ENCODE measurements at regions not wholly inside any gene's neighbourhood (a gene's known extent, or its start where the extent isn't known, plus 50 kb on each side); places are given as distances from the start of the nearest gene placed in this dataset.

DNA sequence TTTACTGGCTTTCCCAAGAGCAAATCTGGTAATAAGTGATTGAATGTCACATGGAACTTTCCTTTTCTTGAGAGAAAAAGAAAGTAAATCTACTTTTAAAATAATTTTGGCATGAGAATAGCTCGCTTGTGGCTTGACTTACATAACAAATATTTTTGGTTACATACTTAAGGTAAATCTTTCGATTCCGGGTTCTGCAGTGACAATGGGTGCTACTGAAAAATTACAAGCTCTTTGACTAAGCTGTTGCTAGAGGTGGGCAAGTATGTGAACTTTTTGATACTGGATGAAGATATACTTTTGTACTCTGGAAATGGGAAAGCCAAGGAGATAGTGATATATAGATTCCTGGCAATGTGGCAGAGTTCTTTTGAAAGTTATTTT is 51.9 kb upstream of the OTOL1 start:
- Histone ChIP-seq H3K4me1 (ENCODE audit: control insufficient read depth in 2 of 2, insufficient read depth in 2 of 2, low read length in 2 of 2) (no peaks in the 10 kb centered on the region), H3K27me3 (ENCODE audit: control insufficient read depth in 2 of 2, insufficient read depth in 2 of 2, low read length in 2 of 2) (no peaks in the 10 kb centered on the region), H3K36me3 (ENCODE audit: control insufficient read depth in 2 of 3, insufficient read depth in 3 of 3, low read length in 3 of 3) (no peaks in the 10 kb centered on the region), H3K27ac (ENCODE audit: low read depth, low read length) (no peak overlapping the region), H3K4me3 (ENCODE audit: low read length) (no peak overlapping the region), H3K9me3 (ENCODE audit: control insufficient read depth in 2 of 3, low read length in 3 of 3) (no peaks in the 10 kb centered on the region)
- no peaks in the 10 kb centered on the region for H3K4me1 Mint-ChIP-seq
- intact Hi-C loops (cut with micrococcal nuclease), result no loop called here
- H3K27ac Mint-ChIP-seq, result no peak overlapping the region
- ATAC-seq, result no peak
- H3K27me3 Mint-ChIP-seq, result peaks cover 2 to 17% (median 11%) of the 10 kb centered on the region in 5 donors
- H3K4me3 Mint-ChIP-seq, result no peak overlapping the region
- ChIA-PET CTCF (no interaction called here), POLR2A (no interaction called here)
- peaks cover 0 to 4% (median 0%) of the 10 kb centered on the region in 5 donors for H3K36me3 Mint-ChIP-seq
- peaks cover 0 to 12% (median 0%) of the 10 kb centered on the region in 11 donors for H3K9me3 Mint-ChIP-seq
- DNase-seq, result no peak

DNA sequence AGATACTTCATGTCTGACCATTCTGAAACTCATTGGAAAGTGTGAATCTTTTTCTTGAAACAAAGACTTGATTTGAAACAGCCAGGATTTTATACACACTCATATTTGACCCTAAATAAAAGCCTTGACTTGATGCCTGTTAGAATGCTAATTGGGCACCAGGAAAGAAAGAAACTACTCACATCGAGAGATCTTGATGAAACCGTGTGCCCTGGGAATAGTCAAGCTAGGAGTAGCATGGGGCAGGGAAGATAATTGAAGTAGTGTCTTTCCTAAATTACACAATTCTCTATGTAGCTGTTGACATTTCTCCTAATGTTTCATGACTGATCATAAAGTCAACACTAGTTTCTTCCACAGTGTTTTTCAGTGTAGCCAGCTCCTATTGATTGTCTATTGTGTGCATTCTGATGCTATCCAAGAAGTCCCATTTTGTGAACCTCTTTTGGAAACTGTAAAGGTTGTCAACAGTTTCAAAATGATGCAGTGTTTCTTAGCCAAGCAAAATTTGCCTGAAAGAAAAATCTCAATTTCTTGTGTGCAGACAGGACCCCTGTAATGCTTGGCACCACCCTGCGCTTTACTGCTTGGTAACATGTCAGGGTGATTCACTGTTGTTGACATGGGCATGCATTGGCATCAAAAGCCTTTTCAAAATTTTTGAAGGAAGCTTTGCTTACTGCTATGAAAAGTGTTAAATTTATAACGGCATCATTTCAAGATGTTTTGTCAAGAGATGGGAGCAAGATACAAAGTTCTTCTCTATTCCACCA is 52.5 kb upstream of the OTOL1 start:
- Mint-ChIP-seq H3K27me3 (peaks cover 2 to 17% (median 11%) of the 10 kb centered on the region in 5 donors), H3K27ac (no peak overlapping the region)

DNA sequence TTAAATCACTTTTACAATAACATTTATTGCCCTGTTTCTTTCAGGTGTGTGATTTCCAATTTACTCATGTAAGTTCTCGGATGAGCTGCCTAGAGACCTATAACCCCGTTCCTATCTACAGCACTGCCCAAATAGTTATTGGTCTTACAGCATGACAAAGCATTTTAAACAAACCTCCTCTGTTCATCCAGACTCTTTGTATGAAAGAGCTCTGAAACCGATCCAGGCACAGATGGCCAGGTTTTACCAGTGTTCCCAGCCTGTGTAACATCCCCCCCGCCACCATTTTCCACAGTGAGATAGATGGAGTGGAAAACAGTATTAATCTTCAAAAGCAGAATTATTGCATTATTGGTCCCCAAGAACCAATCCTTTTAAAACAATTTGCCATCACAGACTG is 59.0 kb upstream of the SPTSSB start:
- Mint-ChIP-seq H3K27me3 (peaks cover 13 to 38% (median 23%) of the 10 kb centered on the region in 5 donors), H3K36me3 (no peaks in the 10 kb centered on the region), H3K27ac (no peak overlapping the region), H3K9me3 (peaks cover 0 to 1% (median 0%) of the 10 kb centered on the region in 11 donors), H3K4me3 (no peak overlapping the region), H3K4me1 (peaks cover 0 to 6% (median 3%) of the 10 kb centered on the region in 7 donors)
- no peak overlapping the region for H3K4me3 ChIP-seq (ENCODE audit: low read length)
- peaks cover 3% of the 10 kb centered on the region in 2 donors for H3K27me3 ChIP-seq (ENCODE audit: control insufficient read depth in 2 of 2, insufficient read depth in 2 of 2, low read length in 2 of 2)
- no peak for ATAC-seq
- H3K36me3 ChIP-seq (ENCODE audit: control insufficient read depth in 2 of 3, insufficient read depth in 3 of 3, low read length in 3 of 3), result no peaks in the 10 kb centered on the region
- H3K9me3 ChIP-seq (ENCODE audit: control insufficient read depth in 2 of 3, low read length in 3 of 3), result no peaks in the 10 kb centered on the region
- POLR2A ChIA-PET, result no interaction called here
- DNase-seq, result no peak
- intact Hi-C loops (cut with micrococcal nuclease), result no loop called here
- H3K4me1 ChIP-seq (ENCODE audit: control insufficient read depth in 2 of 2, insufficient read depth in 2 of 2, low read length in 2 of 2), result no peaks in the 10 kb centered on the region
- CTCF ChIA-PET, result no interaction called here
- no peak overlapping the region for H3K27ac ChIP-seq (ENCODE audit: low read depth, low read length)

More for the DNA sequence above, 52.5 kb upstream of the OTOL1 start:
- Histone ChIP-seq H3K4me1 (ENCODE audit: control insufficient read depth in 2 of 2, insufficient read depth in 2 of 2, low read length in 2 of 2) (no peaks in the 10 kb centered on the region), H3K4me3 (ENCODE audit: low read length) (no peak overlapping the region), H3K36me3 (ENCODE audit: control insufficient read depth in 2 of 3, insufficient read depth in 3 of 3, low read length in 3 of 3) (no peaks in the 10 kb centered on the region), H3K27ac (ENCODE audit: low read depth, low read length) (no peak overlapping the region), H3K27me3 (ENCODE audit: control insufficient read depth in 2 of 2, insufficient read depth in 2 of 2, low read length in 2 of 2) (no peaks in the 10 kb centered on the region), H3K9me3 (ENCODE audit: control insufficient read depth in 2 of 3, low read length in 3 of 3) (no peaks in the 10 kb centered on the region)
- Mint-ChIP-seq H3K36me3 (peaks cover 0 to 4% (median 0%) of the 10 kb centered on the region in 5 donors), H3K4me3 (no peak overlapping the region), H3K9me3 (peaks cover 0 to 12% (median 0%) of the 10 kb centered on the region in 11 donors), H3K4me1 (no peaks in the 10 kb centered on the region)
- no peak for ATAC-seq
- DNase-seq, result no peak
- CTCF ChIA-PET, result no interaction called here
- intact Hi-C loops (cut with micrococcal nuclease), result no loop called here
- POLR2A ChIA-PET, result no interaction called here

DNA sequence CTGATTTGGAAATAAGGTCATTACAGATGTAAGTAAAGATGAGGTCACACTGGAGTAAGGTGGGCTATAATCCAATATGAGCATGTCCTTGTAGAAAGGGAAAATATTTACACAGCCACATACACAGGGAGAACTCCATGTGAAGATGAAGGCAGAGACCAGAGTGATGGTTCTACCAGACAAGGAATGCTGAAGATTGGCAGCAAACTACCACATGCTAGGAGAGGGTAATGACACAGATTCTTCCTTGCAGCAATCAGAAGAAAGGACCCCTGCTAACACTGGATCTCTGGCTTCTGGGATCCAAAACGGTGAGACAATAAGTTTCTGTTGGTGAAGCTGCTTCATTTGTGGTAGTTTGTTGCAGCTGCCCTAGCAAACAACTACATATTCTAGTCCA is 56.0 kb upstream of the SPTSSB start:
- no peaks in the 10 kb centered on the region for H3K27me3 ChIP-seq (ENCODE audit: control insufficient read depth in 2 of 2, insufficient read depth in 2 of 2, low read length in 2 of 2)
- DNase-seq (no peak), ATAC-seq (no peak)
- no peak overlapping the region for H3K4me3 Mint-ChIP-seq
- H3K9me3 ChIP-seq (ENCODE audit: control insufficient read depth in 2 of 3, low read length in 3 of 3), result no peaks in the 10 kb centered on the region
- no peaks in the 10 kb centered on the region for H3K4me1 ChIP-seq (ENCODE audit: control insufficient read depth in 2 of 2, insufficient read depth in 2 of 2, low read length in 2 of 2)
- H3K9me3 Mint-ChIP-seq, result no peaks in the 10 kb centered on the region
- POLR2A ChIA-PET, result no interaction called here
- no peak overlapping the region for H3K27ac Mint-ChIP-seq
- CTCF ChIA-PET, result interaction anchor here (1.0 to 1.1 kb wide), 2 partner anchors 9 to 153 kb away, joined by 3 read pairs; no protein-coding TSS in a partner anchor
- H3K27ac ChIP-seq (ENCODE audit: low read depth, low read length), result no peak overlapping the region
- peaks cover 0 to 6% (median 3%) of the 10 kb centered on the region in 7 donors for H3K4me1 Mint-ChIP-seq
- H3K27me3 Mint-ChIP-seq, result peaks cover 6 to 13% (median 7%) of the 10 kb centered on the region in 5 donors
- H3K36me3 Mint-ChIP-seq, result no peaks in the 10 kb centered on the region
- intact Hi-C loops (cut with micrococcal nuclease), result no loop called here
- no peak overlapping the region for H3K4me3 ChIP-seq (ENCODE audit: low read length)
- H3K36me3 ChIP-seq (ENCODE audit: control insufficient read depth in 2 of 3, insufficient read depth in 3 of 3, low read length in 3 of 3), result no peaks in the 10 kb centered on the region

DNA sequence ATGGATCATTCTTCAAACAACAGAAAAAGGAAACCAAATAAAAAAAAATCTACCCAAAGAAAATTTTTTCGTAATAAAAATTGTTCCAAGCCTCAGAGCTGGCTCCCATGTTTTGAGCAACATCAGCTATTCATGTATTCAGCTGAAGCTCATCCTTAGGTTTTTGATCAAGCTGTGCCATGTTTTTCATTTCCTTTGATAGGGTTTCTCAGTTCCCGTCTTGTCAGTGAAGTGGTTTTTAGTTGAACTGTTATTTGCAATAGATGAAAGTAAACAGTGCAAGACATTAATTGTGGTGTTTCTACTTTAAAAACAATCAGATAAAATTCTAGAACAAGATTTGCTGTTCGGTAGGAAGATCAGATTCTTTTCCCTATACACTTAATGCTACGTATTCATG is 55.4 kb upstream of the SPTSSB start:
- intact Hi-C loops (cut with micrococcal nuclease), result no loop called here
- H3K36me3 Mint-ChIP-seq, result no peaks in the 10 kb centered on the region
- H3K9me3 Mint-ChIP-seq, result no peaks in the 10 kb centered on the region
- Histone ChIP-seq H3K4me1 (ENCODE audit: control insufficient read depth in 2 of 2, insufficient read depth in 2 of 2, low read length in 2 of 2) (no peaks in the 10 kb centered on the region), H3K27me3 (ENCODE audit: control insufficient read depth in 2 of 2, insufficient read depth in 2 of 2, low read length in 2 of 2) (no peaks in the 10 kb centered on the region), H3K36me3 (ENCODE audit: control insufficient read depth in 2 of 3, insufficient read depth in 3 of 3, low read length in 3 of 3) (no peaks in the 10 kb centered on the region), H3K27ac (ENCODE audit: low read depth, low read length) (no peak overlapping the region), H3K9me3 (ENCODE audit: control insufficient read depth in 2 of 3, low read length in 3 of 3) (no peaks in the 10 kb centered on the region), H3K4me3 (ENCODE audit: low read length) (no peak overlapping the region)
- peak overlapping the region in 1 of 9 donors; percentile 4 for H3K27ac Mint-ChIP-seq
- peaks cover under 1 to 8% (median 7%) of the 10 kb centered on the region in 5 donors for H3K27me3 Mint-ChIP-seq
- POLR2A ChIA-PET, result no interaction called here
- H3K4me1 Mint-ChIP-seq, result peaks cover 0 to 6% (median 3%) of the 10 kb centered on the region in 7 donors
- no peak overlapping the region for H3K4me3 Mint-ChIP-seq
- ATAC-seq (no peak), DNase-seq (no peak)
- CTCF ChIA-PET, result interaction anchor here (0.7 to 1.0 kb wide), 3 partner anchors 22 to 1010 kb away, joined by 3 read pairs; no protein-coding TSS in a partner anchor

DNA sequence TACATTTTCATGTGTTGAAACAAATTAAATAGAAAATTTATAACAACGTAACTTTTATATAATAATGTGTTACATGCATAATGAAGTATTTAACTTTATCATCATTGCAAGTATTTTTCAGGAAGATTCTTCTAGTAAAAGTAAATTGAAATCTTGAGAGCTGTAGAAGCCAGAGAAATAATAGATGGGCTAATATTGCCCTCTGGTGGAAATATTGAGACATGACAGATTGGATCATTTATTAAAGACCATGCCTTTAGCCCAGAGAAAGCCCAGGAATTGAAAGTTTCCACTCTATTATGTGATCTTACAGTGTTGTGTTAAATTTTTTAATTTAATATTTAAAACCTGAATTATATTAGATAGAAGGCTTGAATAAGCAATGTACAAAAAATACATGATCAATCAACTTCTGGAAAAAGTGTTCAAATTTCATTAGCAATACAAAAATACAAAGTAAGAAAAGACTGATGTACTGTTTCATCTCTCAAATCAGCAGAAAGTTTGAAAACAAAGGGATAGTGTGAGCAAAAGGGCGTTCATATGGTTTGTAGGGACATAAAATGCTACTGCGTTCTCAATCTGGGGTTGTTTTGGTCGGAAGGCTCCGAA is 52.7 kb upstream of the SPTSSB start:
- Mint-ChIP-seq H3K27ac (no peak overlapping the region), H3K36me3 (no peaks in the 10 kb centered on the region), H3K9me3 (no peaks in the 10 kb centered on the region), H3K27me3 (peaks cover 0 to 10% (median 5%) of the 10 kb centered on the region in 5 donors), H3K4me1 (peaks cover 0 to 6% (median 3%) of the 10 kb centered on the region in 7 donors), H3K4me3 (no peak overlapping the region)
- intact Hi-C loops (cut with micrococcal nuclease), result loop anchor here (1.0 to 5.0 kb wide), 9 partner anchors 15 to 737 kb away; no protein-coding TSS in a partner anchor
- no peaks in the 10 kb centered on the region for H3K9me3 ChIP-seq (ENCODE audit: control insufficient read depth in 2 of 3, low read length in 3 of 3)
- H3K27ac ChIP-seq (ENCODE audit: low read depth, low read length), result no peak overlapping the region
- H3K27me3 ChIP-seq (ENCODE audit: control insufficient read depth in 2 of 2, insufficient read depth in 2 of 2, low read length in 2 of 2), result no peaks in the 10 kb centered on the region
- ChIA-PET CTCF (interaction anchor here (0.5 to 3.1 kb wide), 7 partner anchors 14 to 1418 kb away, joined by 3 to 19 read pairs (median 4); no protein-coding TSS in a partner anchor), POLR2A (no interaction called here)
- DNase-seq (peak in 6 of 9 donors; percentile 29 to 54 (median 48)), ATAC-seq (peak; percentile 61)
- no peaks in the 10 kb centered on the region for H3K36me3 ChIP-seq (ENCODE audit: control insufficient read depth in 2 of 3, insufficient read depth in 3 of 3, low read length in 3 of 3)
- no peak overlapping the region for H3K4me3 ChIP-seq (ENCODE audit: low read length)
- H3K4me1 ChIP-seq (ENCODE audit: control insufficient read depth in 2 of 2, insufficient read depth in 2 of 2, low read length in 2 of 2), result no peaks in the 10 kb centered on the region

All from naive thymus-derived CD4-positive, alpha-beta T cell (primary cell).